Caki2 (cell line): ENCODE measurements at regions not wholly inside any gene's neighbourhood (a gene's known extent, or its start where the extent isn't known, plus 50 kb on each side); places are given as distances from the start of the nearest gene placed in this dataset.
"Not testable (repeated sequence)": the region's sequence is repeated elsewhere in the genome, so short reads cannot be mapped to it uniquely, and the experiment has no call there.

Experiments used
- DNase-seq: peaks from one replicate; pipeline ENCODE4 v3.0.0-alpha.2; 2015; ENCODE audit warnings: low read depth
- in situ Hi-C: cut with HindIII; loops from 2 replicates; pipeline ENCODE4 v1.10.0; 2016; ENCODE audit warnings: low sequenced_read_pairs, low pct_unique_long_range_greater_than_20kb, mixed read lengths

DNA sequence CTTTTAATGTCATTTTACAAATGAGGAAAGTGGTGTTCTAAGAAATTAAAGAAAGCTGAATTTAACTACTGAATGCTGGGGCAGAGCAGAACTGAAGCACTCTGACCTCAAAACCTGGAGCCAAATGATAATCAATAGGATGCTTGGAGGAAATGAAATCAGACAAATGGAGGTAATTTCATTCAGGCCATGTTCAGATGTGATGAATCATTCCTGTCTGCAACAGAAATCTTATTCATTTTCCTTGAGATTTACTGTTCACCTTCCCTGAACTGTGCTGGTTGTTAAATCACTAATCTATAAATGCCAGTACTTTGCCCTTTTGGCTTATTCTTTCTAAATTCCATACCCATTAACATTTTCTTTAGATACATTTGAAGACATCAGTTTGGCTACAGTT is 85.6 kb upstream of the SNX7 start:
- no peak for DNase-seq
- in situ Hi-C loops: no loop called here

DNA sequence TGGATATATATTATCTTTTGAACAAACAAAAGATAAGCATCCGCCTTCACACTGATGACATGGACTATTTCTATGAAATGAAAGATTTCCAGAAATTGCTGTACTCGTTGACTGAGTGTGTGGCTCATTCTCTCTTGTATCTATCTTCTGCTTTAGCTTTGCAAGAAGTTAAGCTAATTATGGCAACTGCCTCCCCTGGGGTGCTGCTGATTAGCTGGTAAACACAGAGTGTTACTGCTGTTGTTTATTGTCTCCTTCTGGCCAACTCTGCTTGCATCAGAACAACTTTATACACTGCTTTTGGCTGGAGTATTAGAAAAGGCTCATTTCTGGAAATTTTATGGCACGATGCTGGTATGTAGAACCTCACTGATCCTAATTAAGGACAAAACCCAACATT is 95.6 kb upstream of the SNX7 start:
- in situ Hi-C loops: no loop called here
- DNase-seq: no peak

DNA sequence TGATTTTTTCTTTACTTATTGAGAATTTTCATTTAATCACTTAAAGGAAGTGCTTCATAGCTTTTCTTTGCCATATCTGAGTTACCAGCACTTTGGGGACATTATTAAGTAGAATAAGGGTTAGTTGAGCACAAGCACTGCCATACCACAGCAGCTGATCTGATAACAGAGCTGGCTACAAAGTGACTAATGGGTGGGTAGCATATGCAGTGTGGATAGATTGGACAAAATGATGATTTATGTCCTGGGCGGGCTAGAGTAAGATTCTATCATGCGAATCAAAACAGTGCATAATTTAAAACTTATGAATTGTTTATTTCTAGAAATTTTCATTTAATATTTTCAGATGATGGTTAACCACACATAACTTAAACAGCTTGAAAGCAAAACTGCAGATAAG is 102.2 kb upstream of the SNX7 start:
- DNase-seq: no peak
- in situ Hi-C loops: no loop called here

DNA sequence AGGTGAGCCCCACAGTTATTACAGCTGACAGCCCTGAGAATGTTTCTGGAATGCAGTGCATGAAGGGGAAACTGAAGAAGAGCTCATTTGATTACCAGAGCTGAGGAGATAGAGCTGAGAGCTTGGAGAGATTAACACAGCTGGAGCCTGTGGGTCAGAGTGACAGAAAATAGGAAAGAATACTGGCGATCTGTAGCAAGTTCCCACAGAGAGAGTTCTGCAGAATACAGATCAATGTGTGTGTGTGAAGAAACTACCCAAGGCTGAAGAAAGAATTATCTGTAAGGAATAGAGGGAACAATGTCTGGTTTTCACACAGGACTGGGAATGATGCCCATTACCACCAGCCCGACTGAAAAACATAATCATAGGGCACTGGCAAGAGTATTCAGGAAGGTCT is 103.6 kb upstream of the SNX7 start:
- DNase-seq: no peak
- in situ Hi-C loops: no loop called here

DNA sequence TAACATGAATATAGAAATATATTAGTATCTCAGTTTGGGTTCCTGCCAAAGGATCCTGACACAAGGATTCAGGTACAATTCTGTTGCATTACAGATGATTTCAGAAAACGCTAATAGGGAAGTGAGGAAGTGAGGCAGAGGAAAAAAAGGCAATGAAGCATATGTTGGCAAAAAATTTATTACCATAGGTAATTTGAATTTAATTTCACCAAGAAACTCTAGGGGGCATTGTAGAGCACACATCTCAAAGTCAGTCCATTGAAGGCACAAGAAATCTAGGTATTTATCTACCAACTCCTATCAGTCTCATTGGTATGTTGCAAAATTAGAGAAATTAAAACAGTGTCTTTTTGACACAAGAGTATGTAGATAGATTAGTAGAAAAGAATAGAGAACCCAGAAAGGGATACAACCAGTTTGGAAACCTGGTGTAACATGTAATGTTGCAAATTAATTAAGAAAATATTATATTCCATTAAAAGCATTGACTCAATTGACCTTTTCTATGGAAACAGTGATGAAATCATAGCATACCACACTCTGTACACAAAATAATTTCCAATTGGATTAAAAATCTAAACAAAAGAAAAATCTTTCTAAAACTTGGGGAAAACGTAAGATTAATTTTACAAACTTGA is 104.9 kb upstream of the SNX7 start:
- peak; percentile 12 for DNase-seq
- in situ Hi-C loops: no loop called here

DNA sequence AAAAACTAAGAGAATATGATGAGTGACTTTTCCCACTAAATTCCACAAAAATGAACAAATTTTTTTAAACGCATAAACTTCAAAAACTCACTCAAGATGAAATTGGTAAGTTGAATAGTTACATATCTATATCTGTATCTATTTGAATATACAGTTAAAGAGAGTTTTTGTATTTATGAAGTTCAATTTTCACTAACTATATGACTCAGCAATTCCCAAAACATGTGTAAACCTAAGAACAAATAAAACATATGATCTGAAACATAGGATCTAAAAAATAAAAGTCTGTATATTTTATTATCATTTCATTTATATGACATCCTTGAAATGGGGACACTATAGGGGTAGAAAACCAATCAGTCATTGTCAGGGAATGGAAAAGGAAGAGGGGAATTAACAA is 105.7 kb upstream of the SNX7 start:
- in situ Hi-C loops: no loop called here
- DNase-seq: no peak

DNA sequence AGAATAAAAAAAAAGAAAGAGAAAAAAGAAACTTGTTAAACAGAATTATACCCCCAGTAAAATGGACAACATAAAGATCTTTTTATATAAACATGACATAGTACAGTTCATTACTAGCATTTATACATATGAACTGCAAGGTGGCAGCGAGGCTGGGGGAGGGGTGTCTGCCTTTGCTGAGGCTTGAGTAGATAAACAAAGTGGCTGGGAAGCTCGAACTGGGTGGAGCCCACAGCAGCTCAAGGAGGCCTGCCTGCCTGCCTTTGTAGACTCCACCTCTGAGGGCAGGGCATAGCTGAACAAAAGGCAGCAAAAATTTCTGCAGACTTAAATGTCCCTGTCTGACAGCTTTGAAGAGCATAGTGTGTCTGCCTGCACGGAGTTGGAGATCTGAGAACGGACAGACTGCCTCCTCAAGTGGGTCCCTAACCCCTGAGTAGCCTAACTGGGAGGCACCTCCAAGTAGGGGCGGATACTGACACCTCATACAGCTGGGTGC is 108.9 kb upstream of the SNX7 start:
- in situ Hi-C loops, DNase-seq: not testable (repeated sequence)

DNA sequence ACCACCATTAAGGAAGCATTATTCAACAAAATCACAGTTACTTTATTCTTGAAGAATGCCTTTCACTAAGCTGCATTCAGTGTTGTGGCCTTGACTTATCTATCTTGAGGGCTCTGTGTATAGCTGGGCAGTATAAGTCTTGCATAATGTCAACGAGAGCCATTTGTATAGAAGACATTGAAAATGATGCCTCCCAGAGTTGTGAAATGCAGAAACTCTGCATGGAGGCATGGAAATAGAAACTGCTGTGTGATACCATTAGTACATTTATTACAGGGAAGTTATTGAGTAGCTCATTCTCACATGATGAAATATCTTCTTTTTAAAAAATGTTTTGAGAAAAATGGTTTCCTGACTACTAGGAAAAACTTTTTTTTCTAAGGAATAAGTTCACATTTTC is 111.4 kb upstream of the SNX7 start:
- in situ Hi-C loops: no loop called here

DNA sequence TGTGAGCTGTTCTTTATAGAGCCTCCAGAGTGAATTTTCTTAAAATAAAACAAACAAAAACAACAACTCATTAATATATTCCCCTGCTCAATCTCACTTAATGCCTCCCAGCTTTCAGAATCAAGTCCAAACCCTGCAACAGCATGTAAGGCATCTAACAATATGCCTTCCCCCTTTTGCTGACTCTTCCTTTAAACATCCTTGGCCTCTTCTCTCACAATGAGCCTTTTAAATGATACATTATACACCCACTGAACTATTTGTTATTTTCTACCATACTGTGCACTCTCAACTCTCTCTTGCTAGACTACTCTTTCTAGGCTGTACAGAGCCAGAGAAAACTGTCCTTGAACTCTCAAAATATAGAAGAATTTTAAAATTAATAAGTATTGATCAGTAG is 115.2 kb upstream of the SNX7 start:
- in situ Hi-C loops: no loop called here
- no peak for DNase-seq

More for the DNA sequence above, 111.4 kb upstream of the SNX7 start:
- DNase-seq: no peak

DNA sequence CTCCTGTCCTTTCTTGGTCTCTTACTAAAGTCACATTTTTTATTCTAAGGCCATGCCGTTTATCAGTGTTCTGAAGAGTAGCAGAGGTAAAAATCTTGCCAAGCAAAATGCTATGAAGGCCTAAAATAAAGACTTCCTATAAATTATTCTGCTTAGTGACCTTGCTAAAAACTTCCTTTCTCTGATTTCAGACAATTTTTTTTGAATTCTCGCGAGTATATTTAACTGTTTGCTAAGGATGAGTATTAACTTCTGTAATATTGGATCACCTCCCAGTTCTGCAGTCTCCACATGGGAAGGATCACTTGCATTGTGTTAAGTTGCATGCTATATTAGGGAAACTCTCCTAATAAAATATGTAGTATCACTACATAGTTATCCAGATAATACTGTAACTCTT is 123.4 kb upstream of the SNX7 start:
- DNase-seq: no peak
- in situ Hi-C loops: no loop called here

DNA sequence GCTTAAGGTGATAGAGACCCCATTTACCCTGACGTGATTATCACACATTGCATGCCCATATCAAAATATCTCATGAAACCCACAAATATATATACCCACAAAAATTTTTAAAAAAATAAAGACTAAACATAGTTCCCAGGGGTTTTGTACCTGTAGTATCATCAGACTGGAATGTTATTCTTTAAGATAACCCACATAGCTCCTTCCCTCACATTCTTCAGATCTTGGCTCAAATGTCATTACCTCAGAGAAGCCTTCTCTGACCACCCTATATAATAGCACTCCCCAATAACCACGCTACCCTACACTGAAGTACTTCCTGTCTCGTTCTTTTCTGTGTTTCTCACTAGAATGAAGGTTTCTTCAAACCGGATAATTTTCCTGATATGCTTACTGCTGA is 138.3 kb upstream of the SNX7 start:
- no peak for DNase-seq
- in situ Hi-C loops: no loop called here

DNA sequence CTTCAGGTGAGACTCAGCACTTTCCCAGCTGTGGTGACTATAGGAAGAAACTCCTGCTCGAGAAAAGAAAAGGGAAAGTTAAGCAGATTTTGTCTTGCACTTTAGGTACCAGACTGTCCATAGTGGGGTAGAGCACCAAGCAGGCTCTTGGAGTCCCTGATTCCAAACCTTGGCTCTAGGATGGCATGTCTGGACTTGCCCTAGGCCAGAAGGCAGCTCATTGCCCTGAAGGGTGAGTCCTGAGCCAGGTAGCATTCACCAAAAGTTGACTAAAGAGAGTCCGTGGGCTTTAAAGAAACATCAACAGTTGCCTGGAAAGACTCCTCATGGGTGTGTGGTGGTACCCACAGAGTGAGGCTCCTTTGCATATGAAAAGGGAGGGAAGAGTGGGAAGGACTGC is 145.2 kb upstream of the SNX7 start:
- DNase-seq: no peak
- in situ Hi-C loops: no loop called here

DNA sequence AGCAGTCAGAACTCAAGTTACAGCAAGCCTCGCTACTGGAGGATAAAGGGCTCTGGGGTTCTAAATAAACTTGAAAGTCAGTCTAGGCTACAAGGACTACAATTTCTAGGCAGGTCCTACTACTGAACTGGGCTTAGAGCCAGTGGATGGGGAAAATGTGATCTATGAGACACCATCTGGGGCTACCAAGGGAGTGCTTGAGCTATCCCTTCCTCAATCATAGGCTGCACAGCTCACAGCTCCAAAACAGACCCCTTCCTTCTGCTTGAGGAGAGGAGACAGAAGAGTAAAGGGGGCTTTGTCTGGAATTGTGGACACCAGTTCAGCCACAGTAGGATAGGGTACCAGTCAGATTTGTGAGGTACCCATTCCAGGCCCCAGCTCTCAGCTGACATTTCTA is 145.8 kb upstream of the SNX7 start:
- in situ Hi-C loops: no loop called here

DNA sequence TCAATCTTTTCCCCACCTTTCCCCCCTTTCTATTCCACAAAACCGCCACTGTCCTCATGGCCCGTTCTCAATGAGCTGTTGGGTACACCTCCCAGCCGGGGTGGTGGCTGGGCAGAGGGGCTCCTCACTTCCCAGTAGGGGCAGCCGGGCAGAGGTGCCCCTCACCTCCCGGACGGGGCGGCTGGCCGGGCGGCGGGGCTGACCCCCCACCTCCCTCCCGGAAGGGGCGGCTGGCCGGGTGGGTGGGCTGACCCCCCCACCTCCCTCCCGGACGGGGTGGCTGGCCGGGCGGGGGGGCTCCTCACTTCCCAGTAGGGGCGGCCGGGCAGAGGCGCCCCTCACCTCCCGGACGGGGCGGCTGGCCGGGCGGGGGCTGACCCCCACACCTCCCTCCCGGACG is 149.3 kb upstream of the SNX7 start:
- in situ Hi-C loops: not testable (repeated sequence)

More for the DNA sequence above, 145.8 kb upstream of the SNX7 start:
- no peak for DNase-seq

DNA sequence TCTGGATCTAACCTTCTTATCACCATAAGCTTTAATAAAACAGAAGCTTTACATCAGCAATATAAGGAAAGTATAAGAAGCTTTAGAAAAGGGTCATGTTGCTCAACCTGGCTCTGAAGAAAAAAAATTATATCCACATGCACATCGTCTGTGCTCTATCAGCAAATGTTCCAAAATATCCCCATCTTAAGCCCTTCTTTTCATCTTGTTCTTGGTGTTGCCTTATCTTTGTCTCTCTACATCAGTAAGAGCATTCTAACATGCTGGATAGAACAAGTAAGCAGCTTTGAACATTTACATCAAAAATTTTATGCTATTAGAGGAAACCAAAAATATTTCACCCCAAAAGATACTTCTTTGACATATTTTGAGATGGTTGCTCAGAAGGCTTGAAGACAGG is 157.8 kb upstream of the SNX7 start:
- DNase-seq: no peak
- in situ Hi-C loops: no loop called here

More for the DNA sequence above, 149.3 kb upstream of the SNX7 start:
- not testable (repeated sequence) for DNase-seq

DNA sequence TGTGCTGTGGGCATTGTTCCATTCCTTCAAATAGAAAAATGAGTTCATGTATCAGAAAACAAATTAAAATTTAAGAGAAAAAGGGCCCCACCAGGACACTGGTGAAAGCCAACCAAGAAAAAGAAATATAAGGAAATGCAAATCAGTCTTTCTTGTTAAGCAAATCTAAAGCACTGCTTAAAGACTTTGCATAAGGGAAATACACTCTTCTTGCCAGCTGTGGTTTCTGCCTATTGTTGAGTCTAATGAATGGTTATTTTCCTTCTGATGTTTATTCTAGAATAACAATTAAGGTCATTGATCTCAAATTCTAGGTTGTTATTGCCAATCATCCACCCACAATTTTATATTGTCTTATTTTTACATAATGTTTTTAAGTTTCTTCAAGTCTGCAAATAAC is 158.6 kb upstream of the SNX7 start:
- in situ Hi-C loops: no loop called here
- DNase-seq: no peak

DNA sequence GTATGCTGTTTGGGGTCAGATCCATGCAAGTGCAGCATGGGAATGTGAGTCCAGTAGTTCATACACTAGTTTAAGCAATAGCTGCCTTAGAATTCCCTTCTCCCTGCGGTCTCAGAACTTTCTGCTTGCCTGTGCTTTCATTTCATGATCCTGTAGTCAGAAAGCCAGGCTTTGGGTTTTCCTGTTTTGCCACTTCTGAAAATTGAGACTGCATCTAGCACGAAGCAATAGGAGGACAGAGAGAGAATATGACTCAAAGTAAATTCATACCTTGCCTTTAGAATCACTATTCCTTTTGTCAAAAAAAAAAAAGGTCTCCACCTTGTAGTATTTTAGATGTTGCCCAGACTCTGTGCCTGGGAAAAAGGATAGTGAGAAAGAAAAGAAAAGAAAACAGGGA is 161.2 kb upstream of the SNX7 start:
- in situ Hi-C loops: no loop called here
- DNase-seq: no peak

DNA sequence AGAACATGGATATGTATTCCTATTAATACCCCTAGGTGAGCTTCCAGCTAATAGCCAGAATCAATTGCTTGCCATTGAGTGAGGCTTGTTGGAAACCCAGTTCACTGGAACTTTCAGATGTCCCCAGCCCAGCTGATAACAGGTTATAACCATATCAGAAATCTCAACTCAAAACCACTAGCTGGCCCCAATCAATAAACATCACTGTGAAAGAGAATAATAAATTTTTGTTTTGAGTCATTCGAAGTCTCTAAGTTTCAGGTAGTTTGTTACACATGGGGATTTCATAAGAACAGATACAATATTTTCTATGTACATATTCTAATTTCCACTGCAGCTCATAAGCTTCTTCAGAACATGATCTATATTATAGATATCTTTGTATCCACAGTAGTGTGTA is 162.9 kb upstream of the SNX7 start:
- no peak for DNase-seq
- in situ Hi-C loops: no loop called here

DNA sequence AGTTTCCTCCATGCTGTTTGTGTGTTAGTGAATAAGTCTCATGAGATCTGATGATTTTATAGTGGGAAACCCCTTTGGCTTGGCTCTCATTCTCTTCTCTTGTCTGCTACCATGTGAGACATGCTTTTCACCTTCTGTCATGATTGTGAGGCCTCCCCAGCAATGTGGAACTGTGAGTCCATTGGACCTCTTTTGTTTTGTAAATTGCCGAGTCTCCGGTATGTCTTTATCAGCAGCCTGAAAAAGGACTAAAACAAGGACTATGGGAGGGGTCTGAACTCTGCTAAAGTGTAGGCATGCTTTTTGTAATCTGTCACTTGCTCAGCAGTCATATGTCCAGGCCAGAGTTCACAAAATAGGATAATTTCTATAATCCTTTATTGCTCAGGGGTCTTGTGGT is 164.0 kb upstream of the SNX7 start:
- DNase-seq: no peak
- in situ Hi-C loops: no loop called here

DNA sequence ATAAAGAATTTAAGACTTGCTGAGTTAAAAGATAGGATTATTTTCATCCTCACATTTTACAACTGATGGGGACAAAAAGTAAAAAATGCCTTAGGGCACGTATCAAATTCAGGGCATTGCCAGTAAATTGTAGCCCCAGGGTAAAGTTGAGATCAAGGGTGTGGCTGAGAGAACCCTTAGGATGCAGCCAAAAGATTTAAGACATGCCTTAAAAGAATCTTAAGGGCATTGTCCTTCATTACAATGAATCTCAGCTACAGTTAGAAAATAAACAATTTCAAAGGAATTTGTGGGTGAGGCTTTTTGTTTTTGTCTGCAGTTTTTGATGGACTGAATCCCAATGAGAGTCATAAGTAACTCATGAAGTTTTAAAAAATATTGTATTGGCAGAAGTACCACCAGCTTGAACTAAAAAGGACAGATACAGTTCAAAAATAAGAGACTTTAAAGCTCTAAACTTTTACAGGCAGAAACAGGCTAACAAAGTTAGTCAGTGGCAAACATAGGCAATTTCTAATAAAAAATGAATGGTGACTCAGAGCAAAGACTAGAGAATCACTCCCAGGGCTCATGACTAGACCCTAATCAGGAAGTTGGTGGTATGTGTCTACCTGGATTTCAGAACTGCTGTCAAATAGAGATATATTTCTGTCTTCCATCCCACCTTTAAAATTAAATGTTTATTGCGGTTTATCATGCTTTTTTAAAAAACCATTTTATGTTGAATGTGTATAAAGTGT is 165.1 kb upstream of the SNX7 start:
- peak; percentile 13 for DNase-seq
- in situ Hi-C loops: no loop called here
